Neuron (in vitro differentiated cells): ENCODE measurements at regions not wholly inside any gene's neighbourhood (a gene's known extent, or its start where the extent isn't known, plus 50 kb on each side); places are given as distances from the start of the nearest gene placed in this dataset.
"Not testable (repeated sequence)": the region's sequence is repeated elsewhere in the genome, so short reads cannot be mapped to it uniquely, and the experiment has no call there.

Experiments
- H2AFZ ChIP-seq: one replicate; pipeline ENCODE4 v1.6.1; 2013; ENCODE audit warnings: low read depth, mild to moderate bottlenecking, inconsistent platforms, low read length, moderate library complexity
- H3K27me3 ChIP-seq: one replicate; pipeline ENCODE4 v1.6.1; 2013; ENCODE audit warnings: low read length; ENCODE audit not compliant: insufficient read depth
- H3K36me3 ChIP-seq: one replicate; pipeline ENCODE4 v1.6.1; 2013; ENCODE audit warnings: low read length; ENCODE audit not compliant: insufficient read depth
- H3K4me1 ChIP-seq: one replicate; pipeline ENCODE4 v1.6.1; 2013; ENCODE audit warnings: low read length; ENCODE audit not compliant: insufficient read depth
- H3K4me3 ChIP-seq: 2 replicates; pipeline ENCODE4 v1.5.1; 2013; ENCODE audit warnings: mild to moderate bottlenecking, low read length, moderate library complexity
- H3K9me3 ChIP-seq: one replicate; pipeline ENCODE4 v1.6.1; 2013; ENCODE audit warnings: low read length

DNA sequence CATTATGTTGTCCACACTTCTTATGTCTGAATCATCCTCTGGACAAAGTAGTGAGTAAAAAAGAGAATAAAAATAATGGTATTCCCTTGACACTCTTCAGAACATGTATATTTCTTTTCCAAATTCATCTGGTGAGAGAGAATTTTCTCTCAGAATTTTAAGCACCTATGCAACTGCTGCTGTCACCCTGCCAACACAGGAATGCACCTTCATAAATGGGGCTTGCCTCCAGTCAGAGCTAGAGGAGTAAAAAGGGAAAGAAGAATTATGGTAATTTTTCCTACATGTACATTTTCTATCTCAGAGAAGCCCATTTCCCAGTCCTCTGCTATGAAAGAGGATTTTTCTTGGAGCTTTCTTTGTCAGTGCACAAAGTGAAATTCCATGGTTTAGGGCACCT, 92.2 kb upstream of the ALCAM start:
- Histone ChIP-seq H3K9me3 (no peaks in the 10 kb centered on the region), H3K4me1 (peaks cover 8% of the 10 kb centered on the region), H3K4me3 (no peak overlapping the region), H3K27me3 (no peaks in the 10 kb centered on the region), H3K36me3 (no peaks in the 10 kb centered on the region), H2AFZ (no peak overlapping the region)

DNA sequence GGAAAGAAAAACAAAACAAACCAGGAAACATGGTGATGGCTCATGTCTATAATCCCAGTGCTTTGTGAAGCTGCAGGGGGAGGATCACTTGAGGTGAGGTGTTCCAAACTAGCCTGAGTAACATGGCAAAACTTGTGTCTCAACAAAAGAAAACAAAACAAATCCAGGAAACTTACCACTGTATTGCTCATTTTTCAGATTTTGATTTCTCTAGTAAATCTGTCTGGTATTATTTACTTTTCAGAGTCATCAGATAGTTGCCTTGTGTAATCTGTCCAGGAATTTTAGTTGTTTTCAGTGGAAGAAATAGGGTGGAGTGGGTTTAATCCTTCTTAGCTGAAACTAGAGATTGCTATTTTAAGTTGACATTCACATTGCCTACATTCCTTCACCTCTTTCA, 91.8 kb upstream of the ALCAM start:
- Histone ChIP-seq H3K27me3 (no peaks in the 10 kb centered on the region), H2AFZ (no peak overlapping the region), H3K9me3 (no peaks in the 10 kb centered on the region), H3K36me3 (no peaks in the 10 kb centered on the region), H3K4me1 (peaks cover 8% of the 10 kb centered on the region), H3K4me3 (no peak overlapping the region)

DNA sequence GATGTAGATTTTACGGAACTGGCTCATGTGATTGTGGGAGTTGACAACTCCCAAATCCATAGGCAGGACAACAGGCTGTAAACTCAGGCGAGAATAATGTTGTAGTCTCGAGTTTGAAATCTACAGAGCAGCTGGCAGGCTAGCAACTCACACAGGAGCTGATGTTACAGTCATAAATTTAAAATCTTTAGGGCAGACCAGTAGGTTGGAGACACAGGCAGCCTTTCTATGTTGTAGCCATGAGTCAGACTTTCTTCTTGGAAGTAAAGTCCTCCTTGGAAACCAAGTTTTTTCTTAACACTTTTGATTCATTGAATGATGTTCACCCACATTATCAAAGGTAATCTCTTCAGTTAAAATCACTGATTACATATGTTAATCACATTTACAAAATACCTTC, 89.1 kb upstream of the ALCAM start:
- H3K27me3 ChIP-seq = no peaks in the 10 kb centered on the region
- H2AFZ ChIP-seq = no peak overlapping the region
- no peaks in the 10 kb centered on the region for H3K9me3 ChIP-seq
- H3K36me3 ChIP-seq = no peaks in the 10 kb centered on the region
- no peak overlapping the region for H3K4me3 ChIP-seq
- H3K4me1 ChIP-seq = peaks cover 8% of the 10 kb centered on the region

DNA sequence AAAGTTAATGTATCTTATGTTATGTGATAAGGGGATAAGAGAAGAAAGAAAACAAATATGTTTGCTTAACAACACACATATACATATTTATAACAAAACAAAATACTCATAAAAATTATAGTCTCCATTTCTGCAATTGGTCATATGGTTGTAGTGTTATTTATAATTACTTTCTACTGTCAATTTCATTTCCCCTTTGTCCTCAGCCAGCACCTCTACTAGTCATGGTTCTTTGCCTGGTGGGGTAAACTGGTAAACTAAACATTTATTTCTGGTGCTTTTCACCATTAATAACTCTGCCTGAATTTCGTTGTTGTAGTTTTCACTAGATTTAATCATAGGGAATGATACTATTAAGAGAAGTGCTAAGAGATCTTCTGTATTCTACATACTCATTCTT, 88.0 kb upstream of the ALCAM start:
- Histone ChIP-seq H2AFZ (no peak overlapping the region), H3K4me3 (no peak overlapping the region), H3K4me1 (peaks cover 8% of the 10 kb centered on the region), H3K27me3 (no peaks in the 10 kb centered on the region), H3K9me3 (no peaks in the 10 kb centered on the region), H3K36me3 (no peaks in the 10 kb centered on the region)

DNA sequence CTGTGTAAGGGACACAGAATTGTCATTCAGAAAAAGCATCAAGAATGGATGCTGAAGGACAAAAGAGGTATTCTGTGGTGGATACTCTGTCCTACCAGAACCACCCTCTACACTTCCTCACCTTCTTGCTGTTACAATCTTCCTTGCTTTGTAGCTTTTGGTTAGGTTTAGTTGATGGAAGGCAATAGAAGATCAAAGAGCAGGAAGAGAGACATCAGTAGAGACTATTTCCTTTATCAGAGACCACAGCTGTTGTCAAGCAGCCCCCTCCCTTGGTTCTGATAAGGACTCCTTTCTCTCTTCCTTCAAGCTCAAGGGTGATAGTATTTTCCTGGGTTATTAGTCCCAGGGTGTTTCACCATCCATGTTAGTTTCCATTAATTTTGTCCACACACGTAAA, 84.7 kb upstream of the ALCAM start:
- Histone ChIP-seq H3K9me3 (no peaks in the 10 kb centered on the region), H2AFZ (no peak overlapping the region), H3K27me3 (no peaks in the 10 kb centered on the region), H3K36me3 (no peaks in the 10 kb centered on the region), H3K4me3 (no peak overlapping the region), H3K4me1 (peaks cover under 1% of the 10 kb centered on the region)

DNA sequence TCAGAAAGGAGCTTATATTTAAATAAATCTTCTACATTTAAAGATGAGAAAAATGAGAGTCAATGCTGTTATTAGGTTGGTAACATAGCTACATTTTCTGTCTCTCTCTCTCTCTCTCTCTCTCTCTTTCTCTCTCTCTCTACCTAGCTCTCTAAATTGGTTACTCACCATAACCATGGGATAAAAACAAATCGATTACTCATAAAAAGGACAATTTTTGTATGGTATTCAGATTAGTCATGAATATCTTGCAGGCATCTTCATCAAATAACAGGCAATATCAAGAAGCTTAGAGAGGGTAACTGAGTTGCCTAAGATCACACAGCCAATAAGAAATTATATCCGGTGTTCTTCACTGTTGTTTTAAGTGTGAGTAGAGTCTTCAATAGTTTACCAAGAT, 81.8 kb upstream of the ALCAM start:
- Histone ChIP-seq H3K27me3 (no peaks in the 10 kb centered on the region), H3K9me3 (no peaks in the 10 kb centered on the region), H3K4me1 (no peaks in the 10 kb centered on the region), H3K4me3 (no peak overlapping the region), H2AFZ (no peak overlapping the region), H3K36me3 (no peaks in the 10 kb centered on the region)

DNA sequence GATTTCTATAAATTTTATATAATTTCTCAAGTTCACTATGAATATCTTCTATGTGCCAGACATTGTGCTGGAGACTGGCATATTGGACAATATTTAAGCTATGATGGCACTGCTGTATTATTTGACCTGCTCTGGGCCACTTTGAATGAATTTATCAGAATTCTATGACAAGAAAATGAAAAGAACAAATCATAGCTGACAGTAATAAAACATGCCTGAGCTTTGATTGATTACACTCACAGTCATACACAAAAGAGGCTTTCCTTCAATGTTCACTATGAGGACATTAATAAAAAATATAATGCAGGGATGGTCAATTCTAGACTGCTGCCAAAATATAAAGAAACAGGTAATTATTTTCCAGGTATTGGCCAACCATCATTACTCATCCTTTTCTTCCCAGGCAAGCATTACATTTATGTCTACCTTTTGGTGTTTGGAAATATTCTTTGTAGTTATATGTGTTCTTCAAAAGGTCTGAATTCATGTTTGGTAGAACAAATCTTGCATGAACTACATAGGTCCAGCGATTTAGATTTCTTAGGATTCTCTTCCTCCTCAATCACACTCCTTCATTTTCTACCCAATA, 81.0 kb upstream of the ALCAM start:
- no peak overlapping the region for H3K4me3 ChIP-seq
- H2AFZ ChIP-seq = no peak overlapping the region
- no peaks in the 10 kb centered on the region for H3K9me3 ChIP-seq
- no peaks in the 10 kb centered on the region for H3K4me1 ChIP-seq
- no peaks in the 10 kb centered on the region for H3K27me3 ChIP-seq
- H3K36me3 ChIP-seq = no peaks in the 10 kb centered on the region

DNA sequence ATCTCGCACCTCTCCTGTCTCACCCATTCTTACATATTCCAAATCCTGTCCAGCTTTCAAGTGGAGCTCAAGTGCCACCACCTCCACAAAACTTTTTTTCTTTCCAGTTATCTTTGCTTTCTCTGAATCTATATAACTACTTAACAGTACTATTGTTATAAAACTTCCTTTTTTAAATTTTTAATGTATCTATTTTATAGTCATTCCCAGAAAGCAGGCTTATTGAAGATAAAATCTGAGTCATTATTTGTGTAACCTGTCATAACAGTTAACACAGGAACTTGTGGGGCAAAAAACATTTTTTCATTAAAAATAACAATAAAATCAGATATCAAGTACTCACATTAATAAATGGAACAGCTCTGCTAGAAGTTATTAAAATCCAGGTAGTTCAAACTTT, 73.3 kb upstream of the ALCAM start:
- no peaks in the 10 kb centered on the region for H3K9me3 ChIP-seq
- H3K27me3 ChIP-seq = no peaks in the 10 kb centered on the region
- no peak overlapping the region for H2AFZ ChIP-seq
- H3K4me3 ChIP-seq = no peak overlapping the region
- no peaks in the 10 kb centered on the region for H3K4me1 ChIP-seq
- no peaks in the 10 kb centered on the region for H3K36me3 ChIP-seq

DNA sequence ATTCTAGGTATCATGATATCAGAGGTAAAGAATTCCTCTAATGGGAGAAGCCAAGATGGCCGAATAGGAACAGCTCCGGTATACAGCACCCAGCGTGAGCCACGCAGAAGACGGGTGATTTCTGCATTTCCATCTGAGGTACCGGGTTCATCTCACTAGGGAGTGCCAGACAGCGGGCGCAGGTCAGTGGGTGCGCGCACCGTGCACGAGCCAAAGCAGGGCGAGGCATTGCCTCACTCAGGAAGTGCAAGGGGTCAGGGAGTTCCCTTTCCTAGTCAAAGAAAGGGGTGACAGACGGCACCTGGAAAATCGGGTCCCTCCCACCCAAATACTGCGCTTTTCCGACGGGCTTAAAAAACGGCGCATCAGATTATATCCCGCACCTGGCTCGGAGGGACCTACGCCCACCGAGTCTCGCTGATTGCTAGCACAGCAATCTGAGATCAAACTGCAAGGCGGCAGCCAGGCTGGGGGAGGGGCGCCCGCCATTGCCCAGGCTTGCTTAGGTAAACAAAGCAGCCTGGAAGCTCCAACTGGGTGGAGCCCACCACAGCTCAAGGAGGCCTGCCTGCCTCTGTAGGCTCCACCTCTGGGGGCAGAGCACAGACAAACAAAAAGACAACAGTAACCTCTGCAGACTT, 70.4 kb upstream of the ALCAM start:
- H3K9me3 ChIP-seq, H3K27me3 ChIP-seq, H2AFZ ChIP-seq, H3K4me1 ChIP-seq, H3K4me3 ChIP-seq, H3K36me3 ChIP-seq: not testable (repeated sequence)

DNA sequence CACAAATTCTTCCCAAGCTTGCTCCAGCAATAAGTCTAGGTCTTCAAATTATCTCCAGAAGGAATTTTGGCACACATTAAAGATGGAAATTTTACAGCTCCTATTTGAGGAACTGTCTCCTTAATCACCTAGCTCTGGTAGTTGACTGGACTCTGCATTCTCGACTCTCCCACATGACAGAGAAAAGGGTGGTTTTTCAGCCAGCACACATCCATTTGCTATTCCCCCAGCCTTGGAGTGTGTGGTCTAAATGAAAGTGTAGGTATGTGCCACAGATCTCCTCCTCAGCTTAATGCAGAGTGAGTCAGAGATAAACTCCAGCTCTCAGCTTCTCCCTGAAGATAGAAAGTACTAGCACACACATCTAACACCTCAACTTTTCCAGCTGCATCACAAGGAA, 62.2 kb upstream of the ALCAM start:
- Histone ChIP-seq H3K9me3 (no peaks in the 10 kb centered on the region), H3K27me3 (no peaks in the 10 kb centered on the region), H3K4me1 (no peaks in the 10 kb centered on the region), H3K36me3 (no peaks in the 10 kb centered on the region), H2AFZ (no peak overlapping the region), H3K4me3 (no peak overlapping the region)

DNA sequence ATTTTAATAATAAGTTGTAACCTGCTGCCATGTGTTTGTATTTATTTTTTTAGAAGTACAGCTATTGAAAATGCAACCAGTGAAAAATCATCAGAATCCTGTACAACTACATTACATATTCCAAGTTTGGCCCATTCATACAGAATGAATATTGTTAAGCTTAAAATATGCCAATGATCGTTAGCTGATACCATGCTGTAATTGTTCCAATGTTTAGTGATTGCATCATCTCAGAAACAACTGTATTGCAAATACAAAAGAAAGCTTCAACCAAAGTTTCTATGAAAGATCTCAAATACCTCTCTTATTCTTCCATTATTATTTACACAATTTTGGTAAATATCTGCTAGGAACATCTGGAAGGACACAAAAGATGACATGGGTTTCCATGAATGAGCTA, 51.6 kb upstream of the ALCAM start:
- Histone ChIP-seq H3K27me3 (no peaks in the 10 kb centered on the region), H3K4me1 (no peaks in the 10 kb centered on the region), H3K36me3 (no peaks in the 10 kb centered on the region), H3K4me3 (no peak overlapping the region), H3K9me3 (no peaks in the 10 kb centered on the region), H2AFZ (no peak overlapping the region)

DNA sequence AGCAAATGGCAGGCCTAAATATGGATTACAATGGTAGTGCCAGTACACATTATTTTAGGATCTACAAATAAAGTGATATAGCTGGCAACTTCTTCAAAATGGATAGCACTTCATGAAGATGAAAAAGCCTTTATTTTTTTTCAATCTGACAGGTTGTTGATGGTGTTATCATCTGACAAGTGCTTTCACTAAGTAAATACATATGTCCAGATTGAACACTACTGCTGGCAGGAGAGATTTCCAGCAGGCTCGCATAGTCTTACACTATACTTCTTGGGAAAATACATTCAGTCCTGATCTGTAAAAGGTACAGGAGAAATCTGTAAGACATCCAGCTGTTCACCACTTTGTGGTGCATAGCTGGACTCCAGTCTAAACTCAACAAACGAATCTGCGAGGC, 50.9 kb upstream of the ALCAM start:
- no peaks in the 10 kb centered on the region for H3K9me3 ChIP-seq
- H3K27me3 ChIP-seq = no peaks in the 10 kb centered on the region
- no peaks in the 10 kb centered on the region for H3K4me1 ChIP-seq
- no peak overlapping the region for H3K4me3 ChIP-seq
- H2AFZ ChIP-seq = no peak overlapping the region
- H3K36me3 ChIP-seq = no peaks in the 10 kb centered on the region

DNA sequence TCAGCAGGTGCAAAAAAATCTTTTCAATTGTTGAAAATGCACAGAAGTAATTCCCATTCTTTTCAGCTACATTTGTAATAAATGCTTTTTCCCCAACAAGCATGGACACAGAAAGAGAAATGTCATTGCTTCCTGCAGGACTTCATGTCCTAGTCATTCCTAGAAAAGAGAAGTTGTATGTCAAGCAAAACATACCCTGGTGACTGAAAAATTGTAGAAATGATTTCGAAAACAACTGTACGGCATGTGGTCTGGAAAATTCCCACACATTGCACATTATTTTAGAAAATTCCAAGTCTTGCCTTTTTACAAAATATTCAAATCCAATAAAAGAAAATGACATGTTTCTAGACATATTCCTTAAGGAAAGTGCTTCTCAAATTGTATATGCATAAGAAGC, 50.4 kb upstream of the ALCAM start:
- Histone ChIP-seq H3K27me3 (no peaks in the 10 kb centered on the region), H3K4me1 (no peaks in the 10 kb centered on the region), H3K9me3 (no peaks in the 10 kb centered on the region), H3K4me3 (no peak overlapping the region), H2AFZ (no peak overlapping the region), H3K36me3 (no peaks in the 10 kb centered on the region)
